Tibial nerve (tissue), 4 donors: ENCODE measurements at regions not wholly inside any gene's neighbourhood (a gene's known extent, or its start where the extent isn't known, plus 50 kb on each side); places are given as distances from the start of the nearest gene placed in this dataset.

Experiments used
- CTCF ChIP-seq, 5 experiments: fragments of 200-600 bp in 3 of 5; fragments of 450-650 bp in 2 of 5; sonication (generic) in 3 of 5; IDR thresholded peaks; one replicate each; pipeline ENCODE4 v1.5.1; 2016 to 2019; ENCODE audit warnings: antibody characterized with exemption in 5 of 5, mild to moderate bottlenecking in 3 of 5, moderate library complexity in 2 of 5
- EP300 ChIP-seq, 2 donors: sonication (generic); formaldehyde crosslinking; IDR thresholded peaks; one replicate each; pipeline ENCODE4 v1.6.1; 2017; ENCODE audit warnings: antibody characterized with exemption in 2 of 2, mild to moderate bottlenecking in 1 of 2
- POLR2A ChIP-seq, 2 donors: fragments of 450-650 bp; IDR thresholded peaks; one replicate each; pipeline ENCODE4 v1.6.1; 2017; ENCODE audit warnings: antibody characterized with exemption in 2 of 2, mild to moderate bottlenecking in 2 of 2, moderate library complexity in 2 of 2

GRCh38 chr3:18119866-18120265, 305.3 kb downstream of the SATB1 start:
- TF ChIP-seq CTCF (IDR thresholded peaks at IDR 0.05) (no peak), POLR2A (IDR thresholded peaks at IDR 0.05) (no peak), EP300 (IDR thresholded peaks at IDR 0.05) (no peak)
